ENCODE measurements at regions not wholly inside any gene's neighbourhood (a gene's known extent, or its start where the extent isn't known, plus 50 kb on each side); places are given as distances from the start of the nearest gene placed in this dataset.

GRCh38 chr10:62894156-62894555, 78.0 kb upstream of the EGR2 start:
- TF ChIP-seq CTCF (IDR thresholded peaks at IDR 0.05; ENCODE audit: control insufficient read depth, extremely low read depth, insufficient read depth) = no peak
- DNase-seq (ENCODE audit: low read depth) = no peak
- H3K4me3 ChIP-seq (ENCODE audit: low read depth, low read length) = no peak overlapping the region

- no peak for TF ChIP-seq CTCF (IDR thresholded peaks at IDR 0.05; ENCODE audit: control insufficient read depth, extremely low read depth, insufficient read depth)
- DNase-seq (ENCODE audit: low read depth) = no peak
- H3K4me3 ChIP-seq (ENCODE audit: low read depth, low read length) = no peak overlapping the region
Measured at GRCh38 chr10:62893036-62893435, 76.9 kb upstream of the EGR2 start.

GRCh38 chr10:62890395-62890794, 74.2 kb upstream of the EGR2 start:
- no peak for DNase-seq (ENCODE audit: low read depth)
- H3K4me3 ChIP-seq (ENCODE audit: low read depth, low read length) = no peak overlapping the region
- no peak for TF ChIP-seq CTCF (IDR thresholded peaks at IDR 0.05; ENCODE audit: control insufficient read depth, extremely low read depth, insufficient read depth)

DNA sequence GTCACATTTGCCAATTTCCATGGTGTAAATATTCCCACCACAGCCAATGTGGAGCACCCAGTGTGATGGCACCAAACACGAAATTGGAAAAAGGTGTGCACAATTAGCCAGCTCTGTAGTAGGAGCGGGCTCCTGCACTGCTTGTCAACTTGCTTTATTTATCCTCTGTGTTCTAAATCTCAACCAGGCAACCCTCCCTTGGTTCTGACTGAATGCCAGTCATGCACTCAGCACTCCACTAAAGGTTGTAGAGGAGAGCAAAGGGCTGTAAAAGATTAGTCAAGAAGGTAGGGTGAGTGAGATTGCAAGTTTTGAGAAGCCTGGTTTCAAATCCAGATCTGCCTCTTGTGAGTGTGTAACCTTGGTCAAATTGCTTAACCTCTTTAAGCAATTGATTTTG, 71.5 kb upstream of the EGR2 start:
- TF ChIP-seq CTCF (IDR thresholded peaks at IDR 0.05; ENCODE audit: control insufficient read depth, extremely low read depth, insufficient read depth) = no peak
- H3K4me3 ChIP-seq (ENCODE audit: low read depth, low read length) = no peak overlapping the region
- no peak for DNase-seq (ENCODE audit: low read depth)

DNA sequence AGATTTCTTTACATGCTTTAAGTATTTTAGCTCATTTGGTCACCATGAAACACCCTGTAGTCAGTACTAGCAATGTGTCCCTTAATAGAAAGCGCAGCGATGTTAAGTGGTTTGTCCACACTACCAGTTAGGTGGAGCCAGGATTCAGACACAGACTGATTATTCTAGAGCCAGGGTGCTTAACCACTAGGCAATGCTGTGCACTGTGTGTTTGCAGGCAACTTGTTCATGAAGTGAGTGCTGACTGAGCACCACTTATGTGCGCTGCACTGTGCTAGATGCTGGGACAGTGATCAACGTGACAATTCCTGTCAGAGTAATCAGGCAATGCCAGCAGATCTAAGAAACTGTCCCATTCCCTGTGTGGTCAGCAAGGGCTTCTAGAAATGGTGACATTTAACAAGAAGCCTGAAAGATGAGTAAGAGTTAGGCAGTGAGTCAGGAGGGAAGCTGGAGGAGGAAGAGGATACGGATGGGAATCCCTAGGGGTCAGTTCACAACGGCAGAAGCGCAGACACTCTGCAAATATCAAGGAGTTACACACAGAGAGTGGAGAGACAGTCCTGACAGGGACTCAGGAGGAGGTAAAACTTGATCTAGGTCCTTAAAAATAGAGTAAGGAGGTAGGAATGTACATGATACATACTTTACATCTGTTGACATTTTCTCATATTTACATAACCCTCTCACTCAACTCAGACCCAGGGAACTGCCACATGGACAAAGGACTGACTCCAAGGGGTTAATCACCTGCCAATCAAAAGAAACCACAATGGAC, 69.7 kb upstream of the EGR2 start:
- DNase-seq (ENCODE audit: low read depth) = no peak

GRCh38 chr10:62880162-62880561, 64.0 kb upstream of the EGR2 start:
- TF ChIP-seq CTCF (IDR thresholded peaks at IDR 0.05; ENCODE audit: control insufficient read depth, extremely low read depth, insufficient read depth) = no peak
- H3K4me3 ChIP-seq (ENCODE audit: low read depth, low read length) = no peak overlapping the region
- DNase-seq (ENCODE audit: low read depth) = no peak

More for the DNA sequence above, 69.7 kb upstream of the EGR2 start:
- H3K4me3 ChIP-seq (ENCODE audit: low read depth, low read length) = no peak overlapping the region
- no peak for TF ChIP-seq CTCF (IDR thresholded peaks at IDR 0.05; ENCODE audit: control insufficient read depth, extremely low read depth, insufficient read depth)

GRCh38 chr10:62873866-62874265, 57.7 kb upstream of the EGR2 start:
- no peak for DNase-seq (ENCODE audit: low read depth)
- no peak overlapping the region for H3K4me3 ChIP-seq (ENCODE audit: low read depth, low read length)
- no peak for TF ChIP-seq CTCF (IDR thresholded peaks at IDR 0.05; ENCODE audit: control insufficient read depth, extremely low read depth, insufficient read depth)
